ENCODE measurements at regions not wholly inside any gene's neighbourhood (a gene's known extent, or its start where the extent isn't known, plus 50 kb on each side); places are given as distances from the start of the nearest gene placed in this dataset.
"Not testable (repeated sequence)": the region's sequence is repeated elsewhere in the genome, so short reads cannot be mapped to it uniquely, and the experiment has no call there.

GRCh38 chr4:163693211-163693610 lies 198.7 kb downstream of the TMA16 start:
- DNase-seq = no peak

GRCh38 chr4:163693776-163694175 lies 199.3 kb downstream of the TMA16 start:
- no peak for DNase-seq

- no peak for DNase-seq
Observed at GRCh38 chr4:163694385-163694784, 199.9 kb downstream of the TMA16 start.

GRCh38 chr4:163697121-163697520 lies 202.6 kb downstream of the TMA16 start:
- no peak for DNase-seq

GRCh38 chr4:163700383-163700782 lies 205.9 kb downstream of the TMA16 start:
- DNase-seq = not testable (repeated sequence)

- DNase-seq = no peak
Observed at GRCh38 chr4:163701916-163702315, 207.4 kb downstream of the TMA16 start.

GRCh38 chr4:163702736-163703135 lies 208.2 kb downstream of the TMA16 start:
- DNase-seq = no peak

GRCh38 chr4:163703251-163703650 lies 208.8 kb downstream of the TMA16 start:
- DNase-seq = no peak

GRCh38 chr4:163707873-163708272 lies 213.4 kb downstream of the TMA16 start:
- no peak for DNase-seq

GRCh38 chr4:163709601-163710000 lies 215.1 kb downstream of the TMA16 start:
- no peak for DNase-seq

GRCh38 chr4:163710158-163710557 lies 215.7 kb downstream of the TMA16 start:
- DNase-seq = no peak

GRCh38 chr4:163724495-163724894 lies 230.0 kb downstream of the TMA16 start:
- not testable (repeated sequence) for DNase-seq

- no peak for DNase-seq
Observed at GRCh38 chr4:163726641-163727040, 232.2 kb downstream of the TMA16 start.

- no peak for DNase-seq
Observed at GRCh38 chr4:163731071-163731470, 236.6 kb downstream of the TMA16 start.

- DNase-seq = no peak
Observed at GRCh38 chr4:163732473-163732872, 238.0 kb downstream of the TMA16 start.

GRCh38 chr4:163736876-163737275 lies 242.4 kb downstream of the TMA16 start:
- DNase-seq = no peak

- not testable (repeated sequence) for DNase-seq
Observed at GRCh38 chr4:163737846-163738245, 243.4 kb downstream of the TMA16 start.

- no peak for DNase-seq
Observed at GRCh38 chr4:163738521-163738920, 244.0 kb downstream of the TMA16 start.

- DNase-seq = no peak
Observed at GRCh38 chr4:163744861-163745260, 250.4 kb downstream of the TMA16 start.

GRCh38 chr4:163747293-163747692 lies 252.8 kb downstream of the TMA16 start:
- DNase-seq = no peak

- no peak for DNase-seq
Observed at GRCh38 chr4:163747886-163748285, 253.4 kb downstream of the TMA16 start.

- no peak for DNase-seq
Observed at GRCh38 chr4:163748449-163748848, 254.0 kb downstream of the TMA16 start.

GRCh38 chr4:163755013-163755412 lies 260.5 kb downstream of the TMA16 start:
- no peak for DNase-seq

GRCh38 chr4:163757219-163757618 lies 262.7 kb downstream of the TMA16 start:
- no peak for DNase-seq

GRCh38 chr4:163758032-163758431 lies 263.5 kb downstream of the TMA16 start:
- DNase-seq = no peak
